Liver (tissue), 8 donors: ENCODE measurements at regions not wholly inside any gene's neighbourhood (a gene's known extent, or its start where the extent isn't known, plus 50 kb on each side); places are given as distances from the start of the nearest gene placed in this dataset.

Source experiments
- DNase-seq: peaks from one replicate; pipeline ENCODE4 v3.0.0-alpha.2; 2017; ENCODE audit warnings: low spot score
- H3K27ac ChIP-seq, 2 donors: one replicate each; pipeline ENCODE4 v1.7.0; 2013; ENCODE audit warnings: inconsistent platforms in 2 of 2, low read length in 2 of 2, control low read depth in 1 of 2, low read depth in 1 of 2, mild to moderate bottlenecking in 1 of 2
- H3K27me3 ChIP-seq, 4 donors: one replicate each; pipeline versions ENCODE4 v1.6.1 to v1.7.0; 2013; ENCODE audit warnings: low read length in 3 of 4, inconsistent platforms in 1 of 4, mild to moderate bottlenecking in 1 of 4, moderate library complexity in 1 of 4; ENCODE audit not compliant: control insufficient read depth in 4 of 4, insufficient read depth in 4 of 4
- H3K36me3 ChIP-seq, 4 donors: one replicate each; pipeline versions ENCODE4 v1.6.1 to v1.7.0; 2013; ENCODE audit warnings: low read length in 3 of 4, mild to moderate bottlenecking in 3 of 4, low read depth in 1 of 4, moderate library complexity in 1 of 4; ENCODE audit not compliant: control insufficient read depth in 4 of 4, insufficient read depth in 3 of 4
- H3K4me1 ChIP-seq, 4 donors: one replicate each; pipeline versions ENCODE4 v1.6.1 to v1.7.0; 2013; ENCODE audit warnings: low read length in 3 of 4, mild to moderate bottlenecking in 3 of 4, moderate library complexity in 1 of 4; ENCODE audit not compliant: control insufficient read depth in 4 of 4, insufficient read depth in 4 of 4
- H3K4me3 ChIP-seq, 3 donors: one replicate each; pipeline versions ENCODE4 v1.6.1 to v1.7.0; 2013; ENCODE audit warnings: low read length in 3 of 3, control low read depth in 1 of 3, low read depth in 1 of 3, mild to moderate bottlenecking in 1 of 3
- H3K9ac ChIP-seq, 2 donors: one replicate each; pipeline ENCODE4 v1.7.0; 2013; ENCODE audit warnings: low read length in 2 of 2, mild to moderate bottlenecking in 2 of 2, moderate library complexity in 2 of 2, control low read depth in 1 of 2, low read depth in 1 of 2
- H3K9me3 ChIP-seq, 4 donors: one replicate each; pipeline versions ENCODE4 v1.6.1 to v1.7.0; 2013; ENCODE audit warnings: low read length in 3 of 4; ENCODE audit not compliant: control insufficient read depth in 4 of 4
- ATF3 ChIP-seq: IDR thresholded peaks from 2 replicates; pipeline ENCODE4 v1.6.1; 2016; ENCODE audit warnings: antibody characterized with exemption
- CTCF ChIP-seq: fragments of 150-350 bp; IDR thresholded peaks from 2 replicates; pipeline ENCODE4 v1.5.1; 2017; ENCODE audit warnings: improper control_type of control experiment, low read depth, low read length; ENCODE audit not compliant: missing input control
- EGR1 ChIP-seq, 2 donors: IDR thresholded peaks; 2 replicates each; pipeline ENCODE4 v1.6.1; 2016 to 2018; ENCODE audit warnings: antibody characterized with exemption in 2 of 2, low read depth in 2 of 2
- FOXA1 ChIP-seq: IDR thresholded peaks from 2 replicates; pipeline ENCODE4 v1.6.1; 2016; ENCODE audit warnings: antibody characterized with exemption
- FOXA2 ChIP-seq: IDR thresholded peaks from 2 replicates; pipeline ENCODE4 v1.6.1; 2016; ENCODE audit warnings: antibody characterized with exemption
- GABPA ChIP-seq, 2 donors: IDR thresholded peaks in 1 of 2; conservative IDR thresholded peaks in 1 of 2; 2 replicates each; pipeline ENCODE4 v1.6.1; 2016; ENCODE audit warnings: antibody characterized with exemption in 2 of 2, mild to moderate bottlenecking in 1 of 2, moderate library complexity in 1 of 2
- HNF4A ChIP-seq, 2 donors: conservative IDR thresholded peaks; 2 replicates each; pipeline ENCODE4 v1.6.1; 2016; ENCODE audit warnings: antibody characterized with exemption in 2 of 2, mild to moderate bottlenecking in 2 of 2
- HNF4G ChIP-seq: IDR thresholded peaks from 2 replicates; pipeline ENCODE4 v1.6.1; 2016; ENCODE audit warnings: antibody characterized with exemption
- JUND ChIP-seq, 2 donors: IDR thresholded peaks; 2 replicates each; pipeline ENCODE4 v1.6.1; 2016; ENCODE audit warnings: antibody characterized with exemption in 2 of 2
- NR2F2 ChIP-seq: IDR thresholded peaks from 2 replicates; pipeline ENCODE4 v1.6.1; 2016; ENCODE audit warnings: antibody characterized with exemption
- RAD21 ChIP-seq, 2 donors: IDR thresholded peaks; 2 replicates each; pipeline ENCODE4 v1.6.1; 2016; ENCODE audit warnings: antibody characterized with exemption in 2 of 2, mild to moderate bottlenecking in 2 of 2
- REST ChIP-seq: IDR thresholded peaks from 2 replicates; pipeline ENCODE4 v1.6.1; 2016; ENCODE audit warnings: antibody characterized with exemption, mild to moderate bottlenecking
- SP1 ChIP-seq: IDR thresholded peaks from 2 replicates; pipeline ENCODE4 v1.6.1; 2018; ENCODE audit warnings: antibody characterized with exemption, mild to moderate bottlenecking
- TAF1 ChIP-seq: conservative IDR thresholded peaks from 2 replicates; pipeline ENCODE4 v1.6.1; 2016; ENCODE audit warnings: antibody characterized with exemption, mild to moderate bottlenecking
- YY1 ChIP-seq: IDR thresholded peaks from 2 replicates; pipeline ENCODE4 v1.6.1; 2016; ENCODE audit warnings: antibody characterized with exemption, mild to moderate bottlenecking
- ZBTB33 ChIP-seq: IDR thresholded peaks from 2 replicates; pipeline ENCODE4 v1.6.1; 2016; ENCODE audit warnings: antibody characterized with exemption
- WGBS: extraction: QIAGEN DNeasy Blood & Tissue Kit; methylation state at CpG from one replicate; pipeline ENCODE4 v1.1.7; 2013; 5-methylcytosine and 5-hydroxymethylcytosine counted together
- donor health status: healthy.
- donor health status: healthy.
- donor health status: healthy.
- donor health status: healthy.
- donor health status: healthy.

- DNase-seq = no peak
- no peaks in the 10 kb centered on the region for H3K9me3 ChIP-seq
- no peaks in the 10 kb centered on the region for H3K4me1 ChIP-seq
- 40% methylated on average over 2 of the region's 2 CpGs for WGBS
- H3K4me3 ChIP-seq = no peak overlapping the region
- no peak for TF ChIP-seq ATF3
- TF ChIP-seq HNF4G = no peak
- no peak for TF ChIP-seq TAF1
- TF ChIP-seq YY1 = no peak
- TF ChIP-seq EGR1 (IDR thresholded peaks at IDR 0.05; ENCODE audit: low read depth in 2 of 2) = no peak
- TF ChIP-seq SP1 = no peak
- no peak for TF ChIP-seq ZBTB33
- no peak for TF ChIP-seq GABPA (IDR thresholded peaks at IDR 0.05 in 1 of 2, conservative IDR thresholded peaks at IDR 0.05 in 1 of 2)
- TF ChIP-seq FOXA1 = no peak
- TF ChIP-seq REST = no peak
- no peak for TF ChIP-seq HNF4A (conservative IDR thresholded peaks at IDR 0.05)
- H3K36me3 ChIP-seq = no peaks in the 10 kb centered on the region
- H3K27me3 ChIP-seq = peaks cover 0 to 2% (median 0%) of the 10 kb centered on the region in 4 donors
- H3K9ac ChIP-seq = no peak overlapping the region
- H3K27ac ChIP-seq = no peak overlapping the region
Measured at GRCh38 chr7:79982141-79982770, 152.4 kb upstream of the GNAI1 start.

GRCh38 chr7:79980376-79980775, 154.3 kb upstream of the GNAI1 start:
- no peak for TF ChIP-seq HNF4A (conservative IDR thresholded peaks at IDR 0.05)
- TF ChIP-seq FOXA1 = no peak
- no peak for TF ChIP-seq JUND (IDR thresholded peaks at IDR 0.05)
- TF ChIP-seq NR2F2 = no peak
- no peak for TF ChIP-seq EGR1 (IDR thresholded peaks at IDR 0.05; ENCODE audit: low read depth in 2 of 2)
- TF ChIP-seq ATF3 = no peak
- no peak for TF ChIP-seq GABPA (IDR thresholded peaks at IDR 0.05 in 1 of 2, conservative IDR thresholded peaks at IDR 0.05 in 1 of 2)
- no peak for TF ChIP-seq SP1
- TF ChIP-seq REST = no peak
- TF ChIP-seq YY1 = no peak
- TF ChIP-seq ZBTB33 = no peak
- no peak for TF ChIP-seq CTCF
- no peak for TF ChIP-seq RAD21 (IDR thresholded peaks at IDR 0.05)
- TF ChIP-seq TAF1 = no peak
- no peak for TF ChIP-seq FOXA2
- no peak overlapping the region for H3K27ac ChIP-seq
- 27% methylated on average over 1 of the region's 1 CpG for WGBS
- no peak overlapping the region for H3K9ac ChIP-seq
- no peak overlapping the region for H3K4me3 ChIP-seq
- no peaks in the 10 kb centered on the region for H3K9me3 ChIP-seq
- no peaks in the 10 kb centered on the region for H3K36me3 ChIP-seq
- H3K27me3 ChIP-seq = peaks cover 0 to 2% (median 0%) of the 10 kb centered on the region in 4 donors
- H3K4me1 ChIP-seq = no peaks in the 10 kb centered on the region
- DNase-seq = no peak
